Liver (tissue), 3 donors: ENCODE measurements at regions not wholly inside any gene's neighbourhood (a gene's known extent, or its start where the extent isn't known, plus 50 kb on each side); places are given as distances from the start of the nearest gene placed in this dataset.

Experiments
- CTCF ChIP-seq: fragments of 150-350 bp; IDR thresholded peaks from 2 replicates; pipeline ENCODE4 v1.5.1; 2017; ENCODE audit warnings: improper control_type of control experiment, low read depth, low read length; ENCODE audit not compliant: missing input control
- EGR1 ChIP-seq, 2 donors: IDR thresholded peaks; 2 replicates each; pipeline ENCODE4 v1.6.1; 2016 to 2018; ENCODE audit warnings: antibody characterized with exemption in 2 of 2, low read depth in 2 of 2
- HNF4A ChIP-seq, 2 donors: conservative IDR thresholded peaks; 2 replicates each; pipeline ENCODE4 v1.6.1; 2016; ENCODE audit warnings: antibody characterized with exemption in 2 of 2, mild to moderate bottlenecking in 2 of 2
- HNF4G ChIP-seq: IDR thresholded peaks from 2 replicates; pipeline ENCODE4 v1.6.1; 2016; ENCODE audit warnings: antibody characterized with exemption
- JUND ChIP-seq, 2 donors: IDR thresholded peaks; 2 replicates each; pipeline ENCODE4 v1.6.1; 2016; ENCODE audit warnings: antibody characterized with exemption in 2 of 2
- RAD21 ChIP-seq, 2 donors: IDR thresholded peaks; 2 replicates each; pipeline ENCODE4 v1.6.1; 2016; ENCODE audit warnings: antibody characterized with exemption in 2 of 2, mild to moderate bottlenecking in 2 of 2
- RXRA ChIP-seq, 2 donors: IDR thresholded peaks; 2 replicates each; pipeline ENCODE4 v1.6.1; 2017 to 2018; ENCODE audit warnings: antibody characterized with exemption in 2 of 2, mild to moderate bottlenecking in 1 of 2
- SP1 ChIP-seq: IDR thresholded peaks from 2 replicates; pipeline ENCODE4 v1.6.1; 2018; ENCODE audit warnings: antibody characterized with exemption, mild to moderate bottlenecking
- TAF1 ChIP-seq: conservative IDR thresholded peaks from 2 replicates; pipeline ENCODE4 v1.6.1; 2016; ENCODE audit warnings: antibody characterized with exemption, mild to moderate bottlenecking
- YY1 ChIP-seq: IDR thresholded peaks from 2 replicates; pipeline ENCODE4 v1.6.1; 2016; ENCODE audit warnings: antibody characterized with exemption, mild to moderate bottlenecking
- ZBTB33 ChIP-seq: IDR thresholded peaks from 2 replicates; pipeline ENCODE4 v1.6.1; 2016; ENCODE audit warnings: antibody characterized with exemption
- TF ChIP-seq, protein P1 (sequence below): IDR thresholded peaks from 2 replicates; pipeline ENCODE4 v1.6.1; 2016; ENCODE audit warnings: antibody characterized with exemption
- TF ChIP-seq, protein P2 (sequence below): IDR thresholded peaks from 2 replicates; pipeline ENCODE4 v1.6.1; 2016; ENCODE audit warnings: antibody characterized with exemption
- TF ChIP-seq, protein P3 (sequence below): IDR thresholded peaks from 2 replicates; pipeline ENCODE4 v1.6.1; 2016; ENCODE audit warnings: antibody characterized with exemption, mild to moderate bottlenecking
- donor health status: healthy.
- donor health status: healthy.

GRCh38 chr14:83607682-83608081, 1922.3 kb upstream of the FLRT2 start:
- no peak for TF ChIP-seq TAF1
- TF ChIP-seq, protein P1, sequence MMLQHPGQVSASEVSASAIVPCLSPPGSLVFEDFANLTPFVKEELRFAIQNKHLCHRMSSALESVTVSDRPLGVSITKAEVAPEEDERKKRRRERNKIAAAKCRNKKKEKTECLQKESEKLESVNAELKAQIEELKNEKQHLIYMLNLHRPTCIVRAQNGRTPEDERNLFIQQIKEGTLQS: no peak
- TF ChIP-seq SP1: no peak
- no peak for TF ChIP-seq CTCF
- TF ChIP-seq JUND (IDR thresholded peaks at IDR 0.05): no peak
- TF ChIP-seq, protein P2, sequence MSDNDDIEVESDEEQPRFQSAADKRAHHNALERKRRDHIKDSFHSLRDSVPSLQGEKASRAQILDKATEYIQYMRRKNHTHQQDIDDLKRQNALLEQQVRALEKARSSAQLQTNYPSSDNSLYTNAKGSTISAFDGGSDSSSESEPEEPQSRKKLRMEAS: no peak
- TF ChIP-seq HNF4G: no peak
- no peak for TF ChIP-seq ZBTB33
- no peak for TF ChIP-seq HNF4A (conservative IDR thresholded peaks at IDR 0.05)
- no peak for TF ChIP-seq YY1
- TF ChIP-seq, protein P3, sequence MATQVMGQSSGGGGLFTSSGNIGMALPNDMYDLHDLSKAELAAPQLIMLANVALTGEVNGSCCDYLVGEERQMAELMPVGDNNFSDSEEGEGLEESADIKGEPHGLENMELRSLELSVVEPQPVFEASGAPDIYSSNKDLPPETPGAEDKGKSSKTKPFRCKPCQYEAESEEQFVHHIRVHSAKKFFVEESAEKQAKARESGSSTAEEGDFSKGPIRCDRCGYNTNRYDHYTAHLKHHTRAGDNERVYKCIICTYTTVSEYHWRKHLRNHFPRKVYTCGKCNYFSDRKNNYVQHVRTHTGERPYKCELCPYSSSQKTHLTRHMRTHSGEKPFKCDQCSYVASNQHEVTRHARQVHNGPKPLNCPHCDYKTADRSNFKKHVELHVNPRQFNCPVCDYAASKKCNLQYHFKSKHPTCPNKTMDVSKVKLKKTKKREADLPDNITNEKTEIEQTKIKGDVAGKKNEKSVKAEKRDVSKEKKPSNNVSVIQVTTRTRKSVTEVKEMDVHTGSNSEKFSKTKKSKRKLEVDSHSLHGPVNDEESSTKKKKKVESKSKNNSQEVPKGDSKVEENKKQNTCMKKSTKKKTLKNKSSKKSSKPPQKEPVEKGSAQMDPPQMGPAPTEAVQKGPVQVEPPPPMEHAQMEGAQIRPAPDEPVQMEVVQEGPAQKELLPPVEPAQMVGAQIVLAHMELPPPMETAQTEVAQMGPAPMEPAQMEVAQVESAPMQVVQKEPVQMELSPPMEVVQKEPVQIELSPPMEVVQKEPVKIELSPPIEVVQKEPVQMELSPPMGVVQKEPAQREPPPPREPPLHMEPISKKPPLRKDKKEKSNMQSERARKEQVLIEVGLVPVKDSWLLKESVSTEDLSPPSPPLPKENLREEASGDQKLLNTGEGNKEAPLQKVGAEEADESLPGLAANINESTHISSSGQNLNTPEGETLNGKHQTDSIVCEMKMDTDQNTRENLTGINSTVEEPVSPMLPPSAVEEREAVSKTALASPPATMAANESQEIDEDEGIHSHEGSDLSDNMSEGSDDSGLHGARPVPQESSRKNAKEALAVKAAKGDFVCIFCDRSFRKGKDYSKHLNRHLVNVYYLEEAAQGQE: no peak
- no peak for TF ChIP-seq EGR1 (IDR thresholded peaks at IDR 0.05; ENCODE audit: low read depth in 2 of 2)
- no peak for TF ChIP-seq RXRA (IDR thresholded peaks at IDR 0.05)
- TF ChIP-seq RAD21 (IDR thresholded peaks at IDR 0.05): no peak
